Esophagus (tissue), 2 donors: ENCODE measurements at regions not wholly inside any gene's neighbourhood (a gene's known extent, or its start where the extent isn't known, plus 50 kb on each side); places are given as distances from the start of the nearest gene placed in this dataset.
A peak's percentile ranks its signal among the peaks of the same experiment; 100 is the strongest.

Source experiments
- H3K27ac ChIP-seq, 2 donors: one replicate each; pipeline ENCODE4 v1.5.1; 2013; ENCODE audit warnings: low read depth in 2 of 2, mild to moderate bottlenecking in 2 of 2, inconsistent platforms in 1 of 2, low read length in 1 of 2, moderate library complexity in 1 of 2
- H3K27me3 ChIP-seq, 2 donors: one replicate each; pipeline ENCODE4 v1.6.1; 2013; ENCODE audit warnings: low read length in 2 of 2, control low read depth in 1 of 2, mild to moderate bottlenecking in 1 of 2; ENCODE audit not compliant: insufficient read depth in 2 of 2, control insufficient read depth in 1 of 2
- H3K36me3 ChIP-seq, 2 donors: one replicate each; pipeline ENCODE4 v1.6.1; 2013; ENCODE audit warnings: low read length in 1 of 2; ENCODE audit not compliant: control insufficient read depth in 2 of 2, insufficient read depth in 2 of 2
- H3K4me1 ChIP-seq, 2 donors: one replicate each; pipeline ENCODE4 v1.6.1; 2013; ENCODE audit warnings: low read length in 1 of 2; ENCODE audit not compliant: control insufficient read depth in 2 of 2, insufficient read depth in 2 of 2
- H3K4me3 ChIP-seq, 2 donors: one replicate each; pipeline ENCODE4 v1.5.1; 2013; ENCODE audit warnings: low read length in 2 of 2, mild to moderate bottlenecking in 2 of 2, low read depth in 1 of 2, moderate library complexity in 1 of 2
- H3K9me3 ChIP-seq, 2 donors: one replicate each; pipeline ENCODE4 v1.6.1; 2013; ENCODE audit warnings: mild to moderate bottlenecking in 2 of 2, low read depth in 1 of 2, low read length in 1 of 2, moderate library complexity in 1 of 2; ENCODE audit not compliant: control insufficient read depth in 2 of 2, insufficient read depth in 1 of 2
- WGBS, 2 donors: extraction: QIAGEN DNeasy Blood & Tissue Kit; methylation state at CpG; one replicate each; pipeline ENCODE4 v1.1.7; 2013; 5-methylcytosine and 5-hydroxymethylcytosine counted together
- donor health status: healthy with polysubstance abuse.
- donor health status: Bipolar disorder and iron deficiency.

- WGBS, 2 donors = 35 to 38% methylated on average over 3 of the region's 3 CpGs
These were observed 670.8 kb downstream of the ACTL7B start for GRCh38 chr9:108184941-108185340.

GRCh38 chr9:108184009-108184408 lies 671.8 kb downstream of the ACTL7B start:
- H3K27ac ChIP-seq = no peak overlapping the region
- H3K9me3 ChIP-seq = no peaks in the 10 kb centered on the region
- H3K4me3 ChIP-seq = no peak overlapping the region
- WGBS, 2 donors = 91 to 94% methylated on average over 3 of the region's 3 CpGs
- peaks cover 0 to 6% of the 10 kb centered on the region in 2 donors for H3K4me1 ChIP-seq
- no peaks in the 10 kb centered on the region for H3K27me3 ChIP-seq
- no peaks in the 10 kb centered on the region for H3K36me3 ChIP-seq

More at GRCh38 chr9:108184941-108185340, 670.8 kb downstream of the ACTL7B start:
- H3K4me1 ChIP-seq = peaks cover 0 to 6% of the 10 kb centered on the region in 2 donors
- H3K27ac ChIP-seq = peak overlapping the region in 1 of 2 donors; percentile 27
- no peaks in the 10 kb centered on the region for H3K36me3 ChIP-seq
- H3K9me3 ChIP-seq = no peaks in the 10 kb centered on the region
- no peaks in the 10 kb centered on the region for H3K27me3 ChIP-seq
- no peak overlapping the region for H3K4me3 ChIP-seq

GRCh38 chr9:108182950-108183381 lies 672.8 kb downstream of the ACTL7B start:
- Histone ChIP-seq H3K9me3 (no peaks in the 10 kb centered on the region), H3K4me1 (peaks cover 0 to 6% of the 10 kb centered on the region in 2 donors), H3K4me3 (no peak overlapping the region), H3K27ac (peak overlapping the region in 1 of 2 donors; percentile 67), H3K27me3 (no peaks in the 10 kb centered on the region), H3K36me3 (no peaks in the 10 kb centered on the region)
- 54 to 70% methylated on average over 5 of the region's 5 CpGs for WGBS, 2 donors

GRCh38 chr9:108182270-108182669 lies 673.5 kb downstream of the ACTL7B start:
- Histone ChIP-seq H3K36me3 (no peaks in the 10 kb centered on the region), H3K9me3 (no peaks in the 10 kb centered on the region), H3K4me3 (no peak overlapping the region), H3K27ac (peak overlapping the region in 1 of 2 donors; percentile 27), H3K27me3 (no peaks in the 10 kb centered on the region), H3K4me1 (peaks cover 0 to 6% of the 10 kb centered on the region in 2 donors)
- WGBS, 2 donors = 75 to 76% methylated on average over 8 of the region's 8 CpGs

GRCh38 chr9:108181441-108181840 lies 674.3 kb downstream of the ACTL7B start:
- Histone ChIP-seq H3K4me1 (peaks cover 0 to 6% of the 10 kb centered on the region in 2 donors), H3K27ac (no peak overlapping the region), H3K27me3 (no peaks in the 10 kb centered on the region), H3K9me3 (no peaks in the 10 kb centered on the region), H3K36me3 (no peaks in the 10 kb centered on the region), H3K4me3 (no peak overlapping the region)
- 90% methylated on average over 2 of the region's 2 CpGs for WGBS, 2 donors

- 50 to 66% methylated on average over 1 of the region's 1 CpG for WGBS, 2 donors
- Histone ChIP-seq H3K27ac (no peak overlapping the region), H3K4me1 (peaks cover 0 to 6% of the 10 kb centered on the region in 2 donors), H3K9me3 (no peaks in the 10 kb centered on the region), H3K4me3 (no peak overlapping the region), H3K36me3 (no peaks in the 10 kb centered on the region), H3K27me3 (no peaks in the 10 kb centered on the region)
These were observed 675.2 kb downstream of the ACTL7B start for GRCh38 chr9:108180541-108180940.

- Histone ChIP-seq H3K4me1 (peaks cover 0 to 3% of the 10 kb centered on the region in 2 donors), H3K36me3 (no peaks in the 10 kb centered on the region), H3K4me3 (no peak overlapping the region), H3K9me3 (no peaks in the 10 kb centered on the region), H3K27ac (no peak overlapping the region), H3K27me3 (no peaks in the 10 kb centered on the region)
- WGBS, 2 donors = 82% methylated on average over 4 of the region's 4 CpGs
These were observed 677.5 kb downstream of the ACTL7B start for GRCh38 chr9:108178318-108178717.

- H3K9me3 ChIP-seq = no peaks in the 10 kb centered on the region
- H3K4me3 ChIP-seq = no peak overlapping the region
These were observed 678.8 kb upstream of the KLF4 start for GRCh38 chr9:108168236-108168850.

GRCh38 chr9:108167136-108167900 lies 677.7 kb upstream of the KLF4 start:
- H3K36me3 ChIP-seq = no peaks in the 10 kb centered on the region
- H3K9me3 ChIP-seq = no peaks in the 10 kb centered on the region
- H3K4me3 ChIP-seq = no peak overlapping the region
- 79 to 82% methylated on average over 5 of the region's 5 CpGs for WGBS, 2 donors
- no peaks in the 10 kb centered on the region for H3K27me3 ChIP-seq
- H3K27ac ChIP-seq = no peak overlapping the region
- no peaks in the 10 kb centered on the region for H3K4me1 ChIP-seq

More at GRCh38 chr9:108168236-108168850, 678.8 kb upstream of the KLF4 start:
- Histone ChIP-seq H3K27ac (no peak overlapping the region), H3K27me3 (no peaks in the 10 kb centered on the region), H3K4me1 (no peaks in the 10 kb centered on the region), H3K36me3 (no peaks in the 10 kb centered on the region)
- WGBS, 2 donors = 76 to 80% methylated on average over 3 of the region's 3 CpGs
